ENCODE measurements at regions not wholly inside any gene's neighbourhood (a gene's known extent, or its start where the extent isn't known, plus 50 kb on each side); places are given as distances from the start of the nearest gene placed in this dataset.

- no peak for DNase-seq
These were observed 239.4 kb upstream of the LRRN1 start for GRCh38 chr3:3559786-3560185.

- no peak for DNase-seq
These were observed 243.2 kb upstream of the LRRN1 start for GRCh38 chr3:3556078-3556477.

GRCh38 chr3:3553236-3553635, 246.0 kb upstream of the LRRN1 start:
- DNase-seq: no peak

- DNase-seq: no peak
These were observed 246.5 kb upstream of the LRRN1 start for GRCh38 chr3:3552761-3553160.

GRCh38 chr3:3551981-3552380, 247.2 kb upstream of the LRRN1 start:
- no peak for DNase-seq

- DNase-seq: no peak
These were observed 253.9 kb upstream of the LRRN1 start for GRCh38 chr3:3545360-3545759.

- no peak for DNase-seq
These were observed 260.8 kb upstream of the LRRN1 start for GRCh38 chr3:3538451-3538850.

GRCh38 chr3:3532508-3532907, 266.7 kb upstream of the LRRN1 start:
- no peak for DNase-seq

- no peak for DNase-seq
These were observed 267.8 kb upstream of the LRRN1 start for GRCh38 chr3:3531476-3531875.

- no peak for DNase-seq
These were observed 280.0 kb upstream of the LRRN1 start for GRCh38 chr3:3519266-3519665.

- no peak for DNase-seq
These were observed 282.2 kb upstream of the LRRN1 start for GRCh38 chr3:3516996-3517395.

GRCh38 chr3:3516384-3516783, 282.8 kb upstream of the LRRN1 start:
- DNase-seq: no peak

GRCh38 chr3:3509665-3510064, 289.6 kb upstream of the LRRN1 start:
- DNase-seq: no peak

GRCh38 chr3:3504686-3505085, 294.5 kb upstream of the LRRN1 start:
- no peak for DNase-seq

GRCh38 chr3:3503411-3503810, 295.8 kb upstream of the LRRN1 start:
- DNase-seq: no peak

- no peak for DNase-seq
These were observed 299.2 kb upstream of the LRRN1 start for GRCh38 chr3:3499987-3500386.

- no peak for DNase-seq
These were observed 300.1 kb upstream of the LRRN1 start for GRCh38 chr3:3499012-3499562.

- no peak for DNase-seq
These were observed 303.6 kb upstream of the LRRN1 start for GRCh38 chr3:3495611-3496010.

GRCh38 chr3:3476669-3477068, 297.2 kb upstream of the CRBN start:
- DNase-seq: no peak

- no peak for DNase-seq
These were observed 289.1 kb upstream of the CRBN start for GRCh38 chr3:3468596-3468995.

- DNase-seq: no peak
These were observed 284.6 kb upstream of the CRBN start for GRCh38 chr3:3464131-3464530.

GRCh38 chr3:3461317-3461716, 281.8 kb upstream of the CRBN start:
- no peak for DNase-seq

GRCh38 chr3:3448468-3448867, 269.0 kb upstream of the CRBN start:
- no peak for DNase-seq

- DNase-seq: no peak
These were observed 268.1 kb upstream of the CRBN start for GRCh38 chr3:3447641-3448040.

- no peak for DNase-seq
These were observed 266.8 kb upstream of the CRBN start for GRCh38 chr3:3446251-3446650.

- DNase-seq: no peak
These were observed 264.0 kb upstream of the CRBN start for GRCh38 chr3:3443482-3443881.
